Dedifferentiated amniotic fluid mesenchymal stem cell (primary cell): ENCODE measurements at regions not wholly inside any gene's neighbourhood (a gene's known extent, or its start where the extent isn't known, plus 50 kb on each side); places are given as distances from the start of the nearest gene placed in this dataset.
A peak's percentile ranks its signal among the peaks of the same experiment; 100 is the strongest.

Experiments
- DNase-seq: peaks from one replicate; pipeline ENCODE4 v3.0.0-alpha.2; 2016; ENCODE audit errors: extremely low spot score

GRCh38 chr9:105861972-105862371 lies 167.6 kb downstream of the TMEM38B start:
- no peak for DNase-seq

GRCh38 chr9:105864248-105864898 lies 170.0 kb downstream of the TMEM38B start:
- no peak for DNase-seq

- DNase-seq = no peak
Measured at GRCh38 chr9:105865285-105865684, 170.9 kb downstream of the TMEM38B start.

GRCh38 chr9:105871540-105871939 lies 177.2 kb downstream of the TMEM38B start:
- no peak for DNase-seq

- DNase-seq = no peak
Measured at GRCh38 chr9:105873801-105874200, 179.5 kb downstream of the TMEM38B start.

- no peak for DNase-seq
Measured at GRCh38 chr9:105877721-105878120, 183.4 kb downstream of the TMEM38B start.

- no peak for DNase-seq
Measured at GRCh38 chr9:105879181-105879580, 184.8 kb downstream of the TMEM38B start.

GRCh38 chr9:105880517-105880916 lies 186.2 kb downstream of the TMEM38B start:
- no peak for DNase-seq

- no peak for DNase-seq
Measured at GRCh38 chr9:105881021-105881420, 186.7 kb downstream of the TMEM38B start.

- DNase-seq = peak; percentile 52
Measured at GRCh38 chr9:105881654-105882349, 187.5 kb downstream of the TMEM38B start.

GRCh38 chr9:105883847-105884246 lies 189.5 kb downstream of the TMEM38B start:
- no peak for DNase-seq

GRCh38 chr9:105884416-105884815 lies 190.1 kb downstream of the TMEM38B start:
- DNase-seq = no peak

GRCh38 chr9:105886136-105886535 lies 191.8 kb downstream of the TMEM38B start:
- no peak for DNase-seq

- no peak for DNase-seq
Measured at GRCh38 chr9:105887679-105888078, 193.3 kb downstream of the TMEM38B start.

- no peak for DNase-seq
Measured at GRCh38 chr9:105890046-105890822, 195.9 kb downstream of the TMEM38B start.

GRCh38 chr9:105900123-105900522 lies 205.8 kb downstream of the TMEM38B start:
- no peak for DNase-seq

GRCh38 chr9:105901514-105902109 lies 207.3 kb downstream of the TMEM38B start:
- DNase-seq = no peak

- no peak for DNase-seq
Measured at GRCh38 chr9:105908069-105908468, 213.7 kb downstream of the TMEM38B start.

- no peak for DNase-seq
Measured at GRCh38 chr9:105911104-105911911, 217.0 kb downstream of the TMEM38B start.

- no peak for DNase-seq
Measured at GRCh38 chr9:105912157-105912862, 218.0 kb downstream of the TMEM38B start.
